Stimulated activated naive CD8-positive, alpha-beta T cell treated with anti-CD3 and anti-CD28 coated beads, Interleukin-15, Interleukin-2, amounts not matched to agents 100 ng/mL and 50 ng/mL, for 24 hours (primary cell): ENCODE measurements at regions not wholly inside any gene's neighbourhood (a gene's known extent, or its start where the extent isn't known, plus 50 kb on each side); places are given as distances from the start of the nearest gene placed in this dataset.

Experiments used
- H3K27ac Mint-ChIP-seq: one replicate; pipeline ENCODE4 v1.8.0; 2021; ENCODE audit warnings: mild to moderate bottlenecking, mixed read lengths
- H3K27me3 Mint-ChIP-seq: one replicate; pipeline ENCODE4 v1.8.0; 2021; ENCODE audit warnings: mixed read lengths
- H3K36me3 Mint-ChIP-seq: one replicate; pipeline ENCODE4 v1.8.0; 2021; ENCODE audit warnings: low read depth, mixed read lengths
- H3K4me1 Mint-ChIP-seq: one replicate; pipeline ENCODE4 v1.8.0; 2021; ENCODE audit warnings: low read depth, mixed read lengths
- H3K4me3 Mint-ChIP-seq: one replicate; pipeline ENCODE4 v1.8.0; 2021; ENCODE audit warnings: mild to moderate bottlenecking, mixed read lengths
- H3K9me3 Mint-ChIP-seq: one replicate; pipeline ENCODE4 v1.8.0; 2021; ENCODE audit warnings: mixed read lengths

- Mint-ChIP-seq H3K4me3 (no peak overlapping the region), H3K36me3 (no peaks in the 10 kb centered on the region), H3K27me3 (no peaks in the 10 kb centered on the region), H3K27ac (no peak overlapping the region), H3K9me3 (peaks cover 7% of the 10 kb centered on the region), H3K4me1 (no peaks in the 10 kb centered on the region)
Observed at GRCh38 chr12:115134298-115134697, 450.3 kb upstream of the TBX3 start.

GRCh38 chr12:115132905-115133304 is 448.9 kb upstream of the TBX3 start:
- H3K4me1 Mint-ChIP-seq, result no peaks in the 10 kb centered on the region
- H3K9me3 Mint-ChIP-seq, result peaks cover 3% of the 10 kb centered on the region
- H3K4me3 Mint-ChIP-seq, result no peak overlapping the region
- no peak overlapping the region for H3K27ac Mint-ChIP-seq
- no peaks in the 10 kb centered on the region for H3K27me3 Mint-ChIP-seq
- H3K36me3 Mint-ChIP-seq, result no peaks in the 10 kb centered on the region

GRCh38 chr12:115132145-115132544 is 448.2 kb upstream of the TBX3 start:
- Mint-ChIP-seq H3K27me3 (no peaks in the 10 kb centered on the region), H3K27ac (no peak overlapping the region), H3K9me3 (peaks cover 3% of the 10 kb centered on the region), H3K4me3 (no peak overlapping the region), H3K36me3 (no peaks in the 10 kb centered on the region), H3K4me1 (no peaks in the 10 kb centered on the region)

GRCh38 chr12:115129727-115130126 is 445.8 kb upstream of the TBX3 start:
- Mint-ChIP-seq H3K4me1 (no peaks in the 10 kb centered on the region), H3K9me3 (no peaks in the 10 kb centered on the region), H3K4me3 (no peak overlapping the region), H3K27ac (no peak overlapping the region), H3K36me3 (no peaks in the 10 kb centered on the region), H3K27me3 (no peaks in the 10 kb centered on the region)

- no peaks in the 10 kb centered on the region for H3K36me3 Mint-ChIP-seq
- H3K27me3 Mint-ChIP-seq, result no peaks in the 10 kb centered on the region
- H3K9me3 Mint-ChIP-seq, result peaks cover 12% of the 10 kb centered on the region
- H3K4me3 Mint-ChIP-seq, result no peak overlapping the region
- no peak overlapping the region for H3K27ac Mint-ChIP-seq
- no peaks in the 10 kb centered on the region for H3K4me1 Mint-ChIP-seq
Observed at GRCh38 chr12:115121053-115121452, 437.1 kb upstream of the TBX3 start.

- Mint-ChIP-seq H3K27me3 (no peaks in the 10 kb centered on the region), H3K36me3 (no peaks in the 10 kb centered on the region), H3K27ac (no peak overlapping the region), H3K4me1 (no peaks in the 10 kb centered on the region), H3K4me3 (no peak overlapping the region), H3K9me3 (peaks cover 12% of the 10 kb centered on the region)
Observed at GRCh38 chr12:115118177-115118724, 434.3 kb upstream of the TBX3 start.

GRCh38 chr12:115114140-115114539 is 430.2 kb upstream of the TBX3 start:
- Mint-ChIP-seq H3K9me3 (no peaks in the 10 kb centered on the region), H3K27me3 (no peaks in the 10 kb centered on the region), H3K4me3 (no peak overlapping the region)

GRCh38 chr12:115109863-115110262 is 425.9 kb upstream of the TBX3 start:
- H3K27me3 Mint-ChIP-seq, result no peaks in the 10 kb centered on the region
- peaks cover 4% of the 10 kb centered on the region for H3K9me3 Mint-ChIP-seq
- no peak overlapping the region for H3K4me3 Mint-ChIP-seq
- H3K27ac Mint-ChIP-seq, result no peak overlapping the region
- no peaks in the 10 kb centered on the region for H3K4me1 Mint-ChIP-seq
- no peaks in the 10 kb centered on the region for H3K36me3 Mint-ChIP-seq

More at GRCh38 chr12:115114140-115114539, 430.2 kb upstream of the TBX3 start:
- Mint-ChIP-seq H3K27ac (no peak overlapping the region), H3K4me1 (no peaks in the 10 kb centered on the region), H3K36me3 (no peaks in the 10 kb centered on the region)

- Mint-ChIP-seq H3K36me3 (no peaks in the 10 kb centered on the region), H3K4me1 (no peaks in the 10 kb centered on the region), H3K4me3 (no peak overlapping the region), H3K9me3 (peaks cover 4% of the 10 kb centered on the region), H3K27ac (no peak overlapping the region), H3K27me3 (no peaks in the 10 kb centered on the region)
Observed at GRCh38 chr12:115108129-115109100, 424.4 kb upstream of the TBX3 start.

- H3K27ac Mint-ChIP-seq, result no peak overlapping the region
- H3K4me1 Mint-ChIP-seq, result no peaks in the 10 kb centered on the region
- H3K36me3 Mint-ChIP-seq, result no peaks in the 10 kb centered on the region
- H3K4me3 Mint-ChIP-seq, result no peak overlapping the region
- H3K9me3 Mint-ChIP-seq, result peaks cover 23% of the 10 kb centered on the region
- no peaks in the 10 kb centered on the region for H3K27me3 Mint-ChIP-seq
Observed at GRCh38 chr12:115103884-115104883, 420.2 kb upstream of the TBX3 start.

- Mint-ChIP-seq H3K4me1 (no peaks in the 10 kb centered on the region), H3K9me3 (peaks cover 31% of the 10 kb centered on the region), H3K27ac (no peak overlapping the region), H3K27me3 (peaks cover 4% of the 10 kb centered on the region), H3K4me3 (no peak overlapping the region), H3K36me3 (no peaks in the 10 kb centered on the region)
Observed at GRCh38 chr12:115102450-115102849, 418.5 kb upstream of the TBX3 start.

- Mint-ChIP-seq H3K9me3 (peaks cover 32% of the 10 kb centered on the region), H3K36me3 (no peaks in the 10 kb centered on the region), H3K4me1 (no peaks in the 10 kb centered on the region), H3K4me3 (no peak overlapping the region), H3K27me3 (peaks cover 8% of the 10 kb centered on the region), H3K27ac (no peak overlapping the region)
Observed at GRCh38 chr12:115101520-115101919, 417.5 kb upstream of the TBX3 start.

GRCh38 chr12:115097416-115097815 is 413.4 kb upstream of the TBX3 start:
- peaks cover 28% of the 10 kb centered on the region for H3K9me3 Mint-ChIP-seq
- no peaks in the 10 kb centered on the region for H3K4me1 Mint-ChIP-seq
- peaks cover 8% of the 10 kb centered on the region for H3K27me3 Mint-ChIP-seq
- H3K4me3 Mint-ChIP-seq, result no peak overlapping the region
- H3K36me3 Mint-ChIP-seq, result no peaks in the 10 kb centered on the region
- no peak overlapping the region for H3K27ac Mint-ChIP-seq

- Mint-ChIP-seq H3K4me1 (no peaks in the 10 kb centered on the region), H3K36me3 (no peaks in the 10 kb centered on the region), H3K27me3 (peaks cover 8% of the 10 kb centered on the region), H3K4me3 (no peak overlapping the region), H3K9me3 (peaks cover 25% of the 10 kb centered on the region), H3K27ac (no peak overlapping the region)
Observed at GRCh38 chr12:115096588-115097397, 412.8 kb upstream of the TBX3 start.
